HepG2 (cell line): ENCODE measurements at regions not wholly inside any gene's neighbourhood (a gene's known extent, or its start where the extent isn't known, plus 50 kb on each side); places are given as distances from the start of the nearest gene placed in this dataset.

Source experiments
- ATAC-seq: fragments of 200-7000 bp; cut with Tn5 transposase; 3 replicates; pipeline ENCODE4 v1.9.1; 2020; ENCODE audit warnings: mild to moderate bottlenecking, moderate library complexity
- BruUV-seq: library from RNA; stranded (reverse); fragments of 400-500 nt; replicated peaks from 2 replicates; lab custom pipeline; 2021; lab: Mats Ljungman, UMichigan
- CTCF ChIA-PET: fragments of 300-600 bp; formaldehyde crosslinking; extraction: SDS; loops from one replicate; lab custom pipeline; 2021; ENCODE audit warnings: low total read pairs, inconsistent platforms, low intra/inter-chr PET ratio; lab: Yijun Ruan, JAX
- POLR2A ChIA-PET: fragments of 350-600 bp; sonication (Branson Sonifier 250); formaldehyde crosslinking; loops from one replicate; lab custom pipeline; 2020; ENCODE audit warnings: antibody characterized with exemption, inconsistent platforms; lab: Yijun Ruan, JAX
- DNase-seq: peaks from one replicate; pipeline ENCODE4 v3.0.0-alpha.2; 2015; ENCODE audit warnings: low spot score
- FAIRE-seq: peaks from 3 replicates; lab custom pipeline; 2011; peaks lifted over from hg19 to GRCh38; lab: Jason Lieb, UNC
- H2AFZ ChIP-seq: one replicate; pipeline ENCODE4 v1.6.1; 2011; ENCODE audit warnings: low read length, inconsistent platforms
- H3K27ac ChIP-seq: fragments of 300-600 bp; 3 replicates; pipeline ENCODE4 v1.8.0; 2011; ENCODE audit warnings: mixed run types, mild to moderate bottlenecking, mixed read lengths, low read length, inconsistent platforms; ENCODE audit not compliant: insufficient read depth; ENCODE audit errors: extremely low read length
- H3K27me3 ChIP-seq, 2 experiments: fragments of 200-600 bp in 1 of 2; 2 replicates in 1 of 2; 3 replicates in 1 of 2; pipeline versions ENCODE4 v1.6.0 to v1.8.0; 2011; ENCODE audit warnings: low read length in 2 of 2, mild to moderate bottlenecking in 2 of 2, moderate library complexity in 2 of 2, inconsistent platforms in 1 of 2; ENCODE audit not compliant: insufficient read depth in 2 of 2, control insufficient read depth in 1 of 2
- H3K36me3 ChIP-seq, 2 experiments: fragments of 200-600 bp in 1 of 2; replicated peaks in 1 of 2; 2 replicates in 1 of 2; 3 replicates in 1 of 2; pipeline versions ENCODE4 v1.5.1 to v1.8.0; 2011; ENCODE audit warnings: low read length in 2 of 2, inconsistent platforms in 1 of 2; ENCODE audit not compliant: insufficient read depth in 2 of 2, control insufficient read depth in 1 of 2
- H3K4me1 ChIP-seq: 2 replicates; pipeline ENCODE4 v1.5.1; 2012; ENCODE audit warnings: low read length, inconsistent platforms; ENCODE audit not compliant: insufficient read depth
- H3K4me2 ChIP-seq: 2 replicates; pipeline ENCODE4 v1.6.0; 2011; ENCODE audit warnings: low read depth, low read length, inconsistent platforms
- H3K4me3 ChIP-seq, 3 experiments: fragments of 200-600 bp in 1 of 3; sonication (generic), shearing (Covaris generic) in 1 of 3; replicated peaks in 1 of 3; 2 replicates each; pipeline ENCODE4 v1.5.1; 2011 to 2016; ENCODE audit warnings: low read length in 3 of 3, inconsistent platforms in 2 of 3, low read depth in 2 of 3, mild to moderate bottlenecking in 2 of 3, control low read depth in 1 of 3, mixed read lengths in 1 of 3; ENCODE audit not compliant: insufficient read depth in 1 of 3
- H3K79me2 ChIP-seq: one replicate; pipeline ENCODE4 v1.6.1; 2011; ENCODE audit warnings: low read length, inconsistent platforms; ENCODE audit not compliant: insufficient read depth
- H3K9ac ChIP-seq: 2 replicates; pipeline ENCODE4 v1.6.0; 2011; ENCODE audit warnings: mild to moderate bottlenecking, low read depth, low read length, inconsistent platforms; ENCODE audit not compliant: insufficient read depth
- H3K9me3 ChIP-seq: 2 replicates; pipeline ENCODE4 v1.5.1; 2012; ENCODE audit warnings: mild to moderate bottlenecking, low read length
- H4K20me1 ChIP-seq: 2 replicates; pipeline ENCODE4 v1.6.0; 2011; ENCODE audit warnings: inconsistent platforms, mild to moderate bottlenecking, low read length, moderate library complexity; ENCODE audit not compliant: insufficient read depth
- ASH2L ChIP-seq: fragments of 300-600, 200-600 bp; sonication (generic); IDR thresholded peaks from 2 replicates; pipeline ENCODE4 v1.7.0; 2017; ENCODE audit warnings: low read depth, mild to moderate bottlenecking, moderate library complexity, mixed read lengths, low read length; ENCODE audit not compliant: insufficient read length
- FUBP1 ChIP-seq: sonication (generic); formaldehyde crosslinking; IDR thresholded peaks from 2 replicates; pipeline ENCODE4 v1.5.1; 2020; ENCODE audit warnings: missing genetic modification reagents, mild to moderate bottlenecking, borderline replicate concordance
- KLF6 ChIP-seq: IDR thresholded peaks from 2 replicates; pipeline ENCODE4 v1.8.0; 2016; ENCODE audit warnings: missing biosample characterization, missing genetic modification reagents
- TBP ChIP-seq: sonication (generic); formaldehyde crosslinking; IDR thresholded peaks from 2 replicates; pipeline ENCODE4 v1.5.0; 2020; ENCODE audit warnings: missing genetic modification reagents
- UBTF ChIP-seq: sonication (generic); formaldehyde crosslinking; IDR thresholded peaks from 2 replicates; pipeline ENCODE4 v1.4.0; 2020; ENCODE audit warnings: mild to moderate bottlenecking, missing genetic modification reagents
- WGBS: methylation state at CpG from one replicate; pipeline ENCODE4 v1.1.6; 2017; ENCODE audit warnings: low lambda C conversion rate; 5-methylcytosine and 5-hydroxymethylcytosine counted together
- in situ Hi-C: cut with HindIII; loops from 2 replicates; pipeline ENCODE4 v1.10.0; 2017; ENCODE audit warnings: low pct_unique_long_range_greater_than_20kb; ENCODE audit not compliant: extremely low pct_ligation_motif_present
- intact Hi-C: fragments of 100-400 bp; cut with micrococcal nuclease; formaldehyde crosslinking; loops from one replicate; pipeline ENCODE4 v1.10.0; 2022; ENCODE audit not compliant: unreplicated experiment

GRCh38 chr20:4445331-4445730, 196.2 kb upstream of the ADRA1D start:
- DNase-seq = no peak
- ChIA-PET CTCF (no interaction called here), POLR2A (no interaction called here)
- H3K27me3 ChIP-seq = peaks cover 0 to 16% of the 10 kb centered on the region in 2 experiments; a peak in 1 of 5 replicates
- 0 out of 2 replicates have a peak, but pooled peaks cover 4% of the 10 kb centered on the region for H3K9me3 ChIP-seq
- no peak overlapping the region for H3K9ac ChIP-seq
- no peak overlapping the region for H3K4me3 ChIP-seq
- H3K79me2 ChIP-seq = no peaks in the 10 kb centered on the region
- no TSS peak for BruUV-seq
- in situ Hi-C loops = no loop called here
- TF ChIP-seq TBP (no peak), UBTF (no peak), FUBP1 (no peak), ASH2L (no peak), KLF6 (CRISPR knock-in tag) (no peak)
- no peak for ATAC-seq
- 46% methylated on average over 2 of the region's 2 CpGs for WGBS
- intact Hi-C loops = no loop called here
- H2AFZ ChIP-seq = no peak overlapping the region
- H3K4me2 ChIP-seq = no peak overlapping the region
- H3K36me3 ChIP-seq = no peaks in the 10 kb centered on the region
- H4K20me1 ChIP-seq = no peaks in the 10 kb centered on the region
- no peak overlapping the region for H3K27ac ChIP-seq
- H3K4me1 ChIP-seq = no peaks in the 10 kb centered on the region
- no peak for FAIRE-seq
